ENCODE measurements at regions not wholly inside any gene's neighbourhood (a gene's known extent, or its start where the extent isn't known, plus 50 kb on each side); places are given as distances from the start of the nearest gene placed in this dataset.

DNA sequence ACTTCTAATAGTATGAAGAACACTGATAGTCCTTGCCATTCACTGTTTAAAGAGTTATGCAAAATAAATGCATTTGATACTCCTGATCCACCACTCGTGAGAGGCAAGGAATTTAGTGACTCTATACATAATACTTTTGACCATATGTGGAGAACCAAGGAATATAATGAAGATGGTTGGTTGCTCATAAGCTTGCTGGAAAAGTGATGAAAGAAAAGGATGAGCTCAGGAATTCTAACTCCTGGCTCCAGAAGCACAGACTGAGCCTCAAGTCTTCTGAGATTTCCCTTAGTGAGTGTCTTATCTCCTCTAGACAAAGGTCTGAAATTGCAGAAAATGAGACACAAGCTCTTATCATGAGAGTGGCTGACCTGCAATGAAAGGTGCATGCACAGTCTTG, 57.1 kb upstream of the KRAS start:
- TF ChIP-seq, protein P1, sequence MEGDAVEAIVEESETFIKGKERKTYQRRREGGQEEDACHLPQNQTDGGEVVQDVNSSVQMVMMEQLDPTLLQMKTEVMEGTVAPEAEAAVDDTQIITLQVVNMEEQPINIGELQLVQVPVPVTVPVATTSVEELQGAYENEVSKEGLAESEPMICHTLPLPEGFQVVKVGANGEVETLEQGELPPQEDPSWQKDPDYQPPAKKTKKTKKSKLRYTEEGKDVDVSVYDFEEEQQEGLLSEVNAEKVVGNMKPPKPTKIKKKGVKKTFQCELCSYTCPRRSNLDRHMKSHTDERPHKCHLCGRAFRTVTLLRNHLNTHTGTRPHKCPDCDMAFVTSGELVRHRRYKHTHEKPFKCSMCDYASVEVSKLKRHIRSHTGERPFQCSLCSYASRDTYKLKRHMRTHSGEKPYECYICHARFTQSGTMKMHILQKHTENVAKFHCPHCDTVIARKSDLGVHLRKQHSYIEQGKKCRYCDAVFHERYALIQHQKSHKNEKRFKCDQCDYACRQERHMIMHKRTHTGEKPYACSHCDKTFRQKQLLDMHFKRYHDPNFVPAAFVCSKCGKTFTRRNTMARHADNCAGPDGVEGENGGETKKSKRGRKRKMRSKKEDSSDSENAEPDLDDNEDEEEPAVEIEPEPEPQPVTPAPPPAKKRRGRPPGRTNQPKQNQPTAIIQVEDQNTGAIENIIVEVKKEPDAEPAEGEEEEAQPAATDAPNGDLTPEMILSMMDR (IDR thresholded peaks at IDR 0.05; ENCODE audit: extremely low read depth, missing control alignments) = no peak
- DNase-seq (ENCODE audit: low spot score) = no peak

DNA sequence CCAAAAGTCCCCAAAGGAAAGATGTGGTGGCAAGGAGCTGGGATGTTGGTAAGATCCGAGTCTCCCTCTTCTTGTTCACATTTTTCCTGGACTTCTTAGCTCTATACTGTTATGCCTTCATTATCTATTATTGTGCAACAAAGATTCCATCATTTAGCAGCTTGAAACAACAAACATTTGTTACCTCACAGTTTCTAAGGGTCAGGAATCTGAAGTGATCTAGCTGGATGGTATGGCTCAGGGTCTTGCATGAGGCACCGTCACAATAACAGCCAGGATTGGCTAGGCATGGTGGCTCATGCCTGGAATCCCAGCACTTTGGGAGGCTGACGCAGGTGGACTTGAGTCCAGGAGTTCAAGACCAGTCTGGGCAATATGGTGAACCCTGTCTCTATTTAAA, 51.1 kb upstream of the KRAS start:
- no peak for DNase-seq (ENCODE audit: low spot score)
- TF ChIP-seq, protein P1 (IDR thresholded peaks at IDR 0.05; ENCODE audit: extremely low read depth, missing control alignments) = no peak

Measured in GM20000 (cell line).